Activated naive CD8-positive, alpha-beta T cell treated with anti-CD3 and anti-CD28 coated beads for 36 hours (primary cell): ENCODE measurements at regions not wholly inside any gene's neighbourhood (a gene's known extent, or its start where the extent isn't known, plus 50 kb on each side); places are given as distances from the start of the nearest gene placed in this dataset.

Experiments used
- DNase-seq: peaks from one replicate; pipeline ENCODE4 v3.0.0; 2021
- H3K27ac Mint-ChIP-seq: one replicate; pipeline ENCODE4 v1.8.0; 2022; ENCODE audit warnings: mild to moderate bottlenecking, moderate library complexity, mixed read lengths
- H3K27me3 Mint-ChIP-seq: one replicate; pipeline ENCODE4 v1.8.0; 2022; ENCODE audit warnings: mild to moderate bottlenecking, mixed read lengths
- H3K36me3 Mint-ChIP-seq: one replicate; pipeline ENCODE4 v1.8.0; 2021; ENCODE audit warnings: mild to moderate bottlenecking, mixed read lengths
- H3K4me1 Mint-ChIP-seq: one replicate; pipeline ENCODE4 v1.8.0; 2021; ENCODE audit warnings: mixed read lengths
- H3K4me3 Mint-ChIP-seq: one replicate; pipeline ENCODE4 v1.8.0; 2022; ENCODE audit warnings: mild to moderate bottlenecking, moderate library complexity, mixed read lengths
- H3K9me3 Mint-ChIP-seq: one replicate; pipeline ENCODE4 v1.8.0; 2022; ENCODE audit warnings: mixed read lengths

- H3K4me1 Mint-ChIP-seq: no peaks in the 10 kb centered on the region
- no peak for DNase-seq
- no peaks in the 10 kb centered on the region for H3K27me3 Mint-ChIP-seq
- H3K4me3 Mint-ChIP-seq: no peak overlapping the region
- H3K27ac Mint-ChIP-seq: no peak overlapping the region
- H3K36me3 Mint-ChIP-seq: no peaks in the 10 kb centered on the region
- H3K9me3 Mint-ChIP-seq: peaks cover 2% of the 10 kb centered on the region
Observed at GRCh38 chr5:147979761-147980160, 73.4 kb upstream of the C5orf46 start.

- Mint-ChIP-seq H3K4me1 (no peaks in the 10 kb centered on the region), H3K36me3 (no peaks in the 10 kb centered on the region), H3K9me3 (no peaks in the 10 kb centered on the region), H3K27me3 (no peaks in the 10 kb centered on the region), H3K4me3 (no peak overlapping the region), H3K27ac (no peak overlapping the region)
- no peak for DNase-seq
Observed at GRCh38 chr5:147972076-147972840, 65.9 kb upstream of the C5orf46 start.

- Mint-ChIP-seq H3K27ac (no peak overlapping the region), H3K4me3 (no peak overlapping the region), H3K36me3 (no peaks in the 10 kb centered on the region), H3K9me3 (no peaks in the 10 kb centered on the region), H3K27me3 (no peaks in the 10 kb centered on the region), H3K4me1 (no peaks in the 10 kb centered on the region)
- DNase-seq: no peak
Observed at GRCh38 chr5:147971472-147971871, 65.1 kb upstream of the C5orf46 start.

GRCh38 chr5:147968855-147969254 is 62.5 kb upstream of the C5orf46 start:
- Mint-ChIP-seq H3K9me3 (no peaks in the 10 kb centered on the region), H3K4me3 (no peak overlapping the region), H3K27ac (no peak overlapping the region), H3K27me3 (no peaks in the 10 kb centered on the region), H3K36me3 (no peaks in the 10 kb centered on the region), H3K4me1 (no peaks in the 10 kb centered on the region)
- DNase-seq: no peak

- Mint-ChIP-seq H3K27me3 (no peaks in the 10 kb centered on the region), H3K36me3 (no peaks in the 10 kb centered on the region), H3K4me3 (no peak overlapping the region), H3K4me1 (no peaks in the 10 kb centered on the region), H3K9me3 (no peaks in the 10 kb centered on the region), H3K27ac (no peak overlapping the region)
- DNase-seq: no peak
Observed at GRCh38 chr5:147966829-147967228, 60.5 kb upstream of the C5orf46 start.

GRCh38 chr5:147966326-147966725 is 60.0 kb upstream of the C5orf46 start:
- Mint-ChIP-seq H3K36me3 (no peaks in the 10 kb centered on the region), H3K4me1 (no peaks in the 10 kb centered on the region), H3K9me3 (no peaks in the 10 kb centered on the region), H3K27me3 (no peaks in the 10 kb centered on the region), H3K4me3 (no peak overlapping the region), H3K27ac (no peak overlapping the region)
- DNase-seq: no peak

GRCh38 chr5:147965715-147966114 is 59.4 kb upstream of the C5orf46 start:
- H3K9me3 Mint-ChIP-seq: no peaks in the 10 kb centered on the region
- no peak overlapping the region for H3K4me3 Mint-ChIP-seq
- no peaks in the 10 kb centered on the region for H3K4me1 Mint-ChIP-seq
- no peaks in the 10 kb centered on the region for H3K27me3 Mint-ChIP-seq
- no peak overlapping the region for H3K27ac Mint-ChIP-seq
- no peaks in the 10 kb centered on the region for H3K36me3 Mint-ChIP-seq
- no peak for DNase-seq

GRCh38 chr5:147963948-147964693 is 57.8 kb upstream of the C5orf46 start:
- Mint-ChIP-seq H3K27me3 (no peaks in the 10 kb centered on the region), H3K27ac (no peak overlapping the region), H3K36me3 (no peaks in the 10 kb centered on the region), H3K4me1 (no peaks in the 10 kb centered on the region), H3K4me3 (no peak overlapping the region), H3K9me3 (no peaks in the 10 kb centered on the region)
- DNase-seq: no peak

- no peak for DNase-seq
- no peak overlapping the region for H3K4me3 Mint-ChIP-seq
- no peaks in the 10 kb centered on the region for H3K27me3 Mint-ChIP-seq
- no peaks in the 10 kb centered on the region for H3K4me1 Mint-ChIP-seq
- no peaks in the 10 kb centered on the region for H3K36me3 Mint-ChIP-seq
- no peak overlapping the region for H3K27ac Mint-ChIP-seq
- H3K9me3 Mint-ChIP-seq: no peaks in the 10 kb centered on the region
Observed at GRCh38 chr5:147963436-147963835, 57.1 kb upstream of the C5orf46 start.

- no peaks in the 10 kb centered on the region for H3K4me1 Mint-ChIP-seq
- peaks cover 1% of the 10 kb centered on the region for H3K9me3 Mint-ChIP-seq
- DNase-seq: no peak
- no peak overlapping the region for H3K27ac Mint-ChIP-seq
- no peaks in the 10 kb centered on the region for H3K27me3 Mint-ChIP-seq
- H3K4me3 Mint-ChIP-seq: no peak overlapping the region
- no peaks in the 10 kb centered on the region for H3K36me3 Mint-ChIP-seq
Observed at GRCh38 chr5:147961208-147961749, 54.9 kb upstream of the C5orf46 start.

GRCh38 chr5:147957901-147958300 is 51.6 kb upstream of the C5orf46 start:
- Mint-ChIP-seq H3K27me3 (no peaks in the 10 kb centered on the region), H3K36me3 (no peaks in the 10 kb centered on the region), H3K9me3 (peaks cover 1% of the 10 kb centered on the region), H3K4me3 (no peak overlapping the region), H3K4me1 (no peaks in the 10 kb centered on the region), H3K27ac (no peak overlapping the region)
- no peak for DNase-seq

GRCh38 chr5:147956842-147957223 is 50.5 kb upstream of the C5orf46 start:
- H3K27me3 Mint-ChIP-seq: no peaks in the 10 kb centered on the region

GRCh38 chr5:147956064-147956841 is 49.9 kb upstream of the C5orf46 start:
- H3K27me3 Mint-ChIP-seq: no peaks in the 10 kb centered on the region
- H3K36me3 Mint-ChIP-seq: no peaks in the 10 kb centered on the region
- H3K4me3 Mint-ChIP-seq: no peak overlapping the region
- H3K9me3 Mint-ChIP-seq: peaks cover 1% of the 10 kb centered on the region
- no peak for DNase-seq
- H3K27ac Mint-ChIP-seq: no peak overlapping the region
- no peaks in the 10 kb centered on the region for H3K4me1 Mint-ChIP-seq

More at GRCh38 chr5:147956842-147957223, 50.5 kb upstream of the C5orf46 start:
- H3K36me3 Mint-ChIP-seq: no peaks in the 10 kb centered on the region
- peaks cover 1% of the 10 kb centered on the region for H3K9me3 Mint-ChIP-seq
- no peak for DNase-seq
- no peak overlapping the region for H3K27ac Mint-ChIP-seq
- no peaks in the 10 kb centered on the region for H3K4me1 Mint-ChIP-seq
- H3K4me3 Mint-ChIP-seq: no peak overlapping the region
